GM21576 (cell line): ENCODE measurements at regions not wholly inside any gene's neighbourhood (a gene's known extent, or its start where the extent isn't known, plus 50 kb on each side); places are given as distances from the start of the nearest gene placed in this dataset.
A peak's percentile ranks its signal among the peaks of the same experiment; 100 is the strongest.

ENCODE experiments used
- ATAC-seq: cut with Tn5 transposase; IDR thresholded peaks from one replicate; pipeline ENCODE4 v1.9.1; 2021; ENCODE audit warnings: mild to moderate bottlenecking, moderate library complexity; ENCODE audit not compliant: unreplicated experiment

DNA sequence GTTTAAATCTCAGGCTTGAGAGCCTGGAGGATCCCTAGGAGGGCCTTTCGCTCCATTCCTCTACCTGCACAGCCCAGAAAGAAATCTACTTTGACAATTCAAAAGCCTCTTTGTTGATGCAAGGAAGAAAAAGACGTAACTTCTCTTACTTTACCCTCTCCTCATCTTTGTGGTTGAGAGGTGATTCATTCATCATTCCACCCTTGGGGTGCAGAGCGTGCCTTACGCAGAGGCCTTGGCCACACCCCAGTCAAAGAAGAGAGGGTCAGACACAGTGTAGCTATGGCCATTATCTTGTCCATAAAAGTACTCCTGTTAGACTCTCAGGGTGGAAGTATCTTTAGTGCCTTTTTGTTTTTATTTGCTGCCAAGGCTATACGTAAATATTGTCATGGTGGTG, 184.0 kb downstream of the IRS2 start:
- ATAC-seq = no peak

DNA sequence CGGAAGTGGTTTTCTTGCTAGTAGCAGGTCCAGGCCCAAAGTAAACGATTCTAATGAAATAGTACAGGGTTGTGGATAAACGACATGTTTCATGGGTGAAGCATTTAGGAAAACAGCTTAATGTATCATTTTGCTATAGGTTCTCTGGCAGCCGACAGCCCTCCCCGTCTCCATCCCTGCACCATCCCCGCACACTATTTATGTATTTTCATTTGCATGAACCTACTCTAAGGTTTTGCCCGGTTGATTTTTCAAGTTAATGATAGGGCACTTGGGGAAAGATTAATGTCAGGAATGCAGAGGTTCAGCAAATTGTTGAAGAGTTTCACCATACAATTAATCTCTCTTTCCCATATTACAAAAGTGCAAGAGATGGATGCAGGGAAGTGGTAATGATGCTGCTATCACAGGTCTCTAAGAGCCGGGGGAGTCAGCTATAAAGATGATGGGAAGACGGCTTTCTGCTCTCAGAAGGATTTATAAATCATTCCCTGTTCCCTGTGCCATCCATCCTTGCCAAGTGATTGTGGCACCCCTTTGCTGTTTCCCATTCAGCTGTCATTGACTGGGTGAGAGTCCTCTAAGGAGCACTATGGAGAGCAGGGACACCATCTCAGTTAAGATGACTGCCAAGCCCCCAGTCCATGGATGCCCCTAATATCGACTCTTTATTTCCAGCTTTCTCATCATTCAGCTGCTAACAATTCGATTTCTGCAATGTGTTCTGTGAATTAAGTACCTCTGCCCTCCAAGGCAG, 186.3 kb downstream of the IRS2 start:
- no peak for ATAC-seq

DNA sequence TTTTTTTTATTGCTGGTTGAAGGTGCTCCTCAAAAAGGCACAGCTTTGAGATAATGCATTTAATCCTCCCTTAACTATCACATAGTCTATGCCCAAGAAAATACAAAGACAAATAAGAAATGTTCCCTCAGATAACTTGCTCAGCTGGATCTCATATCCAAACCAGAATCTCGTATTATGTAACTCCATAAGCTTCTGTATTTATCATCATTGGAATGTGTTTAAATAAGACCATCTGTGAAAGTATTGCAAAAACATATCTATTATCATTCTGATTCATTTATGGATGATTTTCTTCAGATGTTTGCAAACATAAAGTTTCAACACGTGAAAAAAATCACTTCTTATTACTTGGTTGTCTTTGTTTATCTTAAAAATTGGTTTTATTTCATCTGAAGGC, 190.9 kb downstream of the IRS2 start:
- no peak for ATAC-seq

DNA sequence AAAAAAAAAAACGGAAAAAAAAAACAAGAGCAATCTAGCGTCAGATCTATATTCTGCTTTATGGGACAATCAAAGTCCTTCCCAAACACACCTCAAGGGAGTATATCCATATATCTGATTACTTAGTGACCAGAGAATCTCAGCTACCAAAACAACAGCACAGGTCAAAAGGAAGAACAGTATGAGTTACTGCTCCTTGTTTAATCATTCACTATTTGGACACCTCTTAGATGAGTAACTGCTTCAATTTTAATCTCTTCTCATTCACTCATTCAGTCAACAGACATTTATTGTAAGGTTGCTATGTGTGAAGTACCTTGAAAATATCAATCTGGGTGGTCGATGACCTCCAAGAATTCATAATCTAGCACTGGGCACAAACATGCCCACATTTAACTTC, 193.2 kb downstream of the IRS2 start:
- no peak for ATAC-seq

DNA sequence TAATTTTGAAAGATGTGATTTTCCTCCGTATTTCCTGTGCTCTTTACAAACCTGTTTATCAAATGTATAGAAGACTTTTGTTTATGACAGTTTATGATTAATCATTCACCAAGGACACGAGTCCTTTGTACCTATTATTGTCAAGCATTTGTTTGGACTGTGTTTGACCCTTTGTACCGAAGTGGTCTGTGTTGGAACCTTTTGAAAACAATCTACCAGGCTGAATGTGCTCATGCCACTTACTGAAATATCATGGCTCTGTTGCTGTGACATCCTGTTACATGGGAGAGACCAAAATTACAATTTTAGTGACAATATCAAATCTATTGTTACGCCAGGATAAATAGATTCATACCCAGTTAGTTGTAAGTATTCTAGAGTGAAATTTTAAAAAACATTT, 193.6 kb downstream of the IRS2 start:
- ATAC-seq = no peak

DNA sequence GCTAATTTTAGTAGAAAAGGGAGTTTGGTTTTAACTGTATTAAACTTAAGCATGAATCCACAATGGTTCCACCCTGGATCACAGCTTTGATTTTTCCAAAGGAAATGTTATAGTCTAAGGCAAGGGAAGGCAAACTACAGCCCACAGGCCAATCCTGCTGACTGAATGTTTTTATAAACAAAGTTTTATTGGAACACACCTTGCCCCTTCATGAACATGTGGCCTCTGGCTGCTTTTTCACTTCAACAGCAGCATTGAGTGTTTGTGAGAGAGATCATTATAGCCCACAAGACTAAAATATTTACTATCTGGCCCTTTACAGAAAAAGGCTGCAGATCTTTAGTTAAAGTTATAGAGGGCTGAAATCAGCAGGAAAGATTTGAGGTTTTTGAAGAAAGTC, 198.7 kb downstream of the IRS2 start:
- ATAC-seq = no peak

DNA sequence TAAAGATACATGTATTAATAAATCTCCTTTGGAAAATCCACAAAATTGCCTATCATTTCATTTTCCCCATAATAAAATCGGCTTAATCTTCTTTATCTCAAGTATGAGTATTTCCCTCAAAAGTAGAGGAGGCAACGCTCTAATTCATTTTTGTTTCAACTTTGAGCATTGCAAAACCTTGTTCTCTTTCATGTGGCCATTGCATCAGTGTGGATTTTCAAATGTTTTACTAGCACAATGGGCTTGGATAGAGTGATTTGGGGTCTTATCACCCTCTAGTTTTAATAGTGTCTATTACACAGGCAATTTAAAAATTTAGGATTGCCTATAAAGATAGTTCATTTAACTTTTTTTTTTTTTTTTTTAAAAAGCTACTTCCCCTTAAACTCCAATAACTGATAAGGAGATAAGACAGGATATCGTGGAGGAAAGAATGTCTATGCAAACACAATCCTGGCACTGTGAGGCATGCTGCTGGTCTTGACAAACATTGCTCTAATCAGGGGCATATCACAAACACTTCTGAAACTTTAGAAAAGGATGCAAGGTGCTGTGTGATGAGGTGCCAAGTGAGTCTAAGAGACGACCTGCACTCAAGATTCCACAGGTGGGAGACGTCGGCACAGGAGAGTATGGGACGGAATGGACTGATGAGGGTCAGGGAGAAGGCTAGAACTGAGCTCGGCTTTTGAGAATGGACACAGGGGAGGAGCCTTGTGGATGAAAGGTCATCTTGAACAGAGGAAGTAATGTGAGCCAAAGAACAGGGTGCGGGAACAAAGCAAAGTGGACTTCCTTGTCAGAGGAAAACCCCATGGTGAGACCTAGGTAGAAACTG, 199.7 kb downstream of the IRS2 start:
- ATAC-seq = no peak

DNA sequence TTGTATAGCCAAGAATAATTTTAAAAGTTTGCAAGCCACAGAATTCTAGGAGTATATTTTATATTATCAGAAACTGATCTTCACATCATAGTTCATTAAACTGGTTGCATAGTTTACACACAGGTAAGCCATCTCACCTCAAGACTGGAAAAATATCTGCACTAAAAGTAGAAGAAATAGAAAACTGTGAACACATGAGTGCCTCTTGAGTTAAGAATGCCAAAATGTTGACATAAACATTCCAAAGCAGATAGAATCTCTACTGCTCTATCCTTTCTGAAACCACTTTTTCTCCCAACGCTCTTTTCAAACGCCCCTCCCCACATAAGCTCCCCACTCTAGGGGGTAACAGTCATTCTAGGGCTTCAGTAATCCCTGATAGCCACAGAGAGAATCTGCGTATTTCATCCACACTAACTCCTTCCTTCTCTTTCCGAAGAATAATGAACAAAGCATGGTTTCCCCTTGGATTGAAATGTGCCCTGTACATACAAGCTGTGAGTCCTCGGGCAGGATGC, 201.5 kb downstream of the IRS2 start:
- ATAC-seq = no peak

DNA sequence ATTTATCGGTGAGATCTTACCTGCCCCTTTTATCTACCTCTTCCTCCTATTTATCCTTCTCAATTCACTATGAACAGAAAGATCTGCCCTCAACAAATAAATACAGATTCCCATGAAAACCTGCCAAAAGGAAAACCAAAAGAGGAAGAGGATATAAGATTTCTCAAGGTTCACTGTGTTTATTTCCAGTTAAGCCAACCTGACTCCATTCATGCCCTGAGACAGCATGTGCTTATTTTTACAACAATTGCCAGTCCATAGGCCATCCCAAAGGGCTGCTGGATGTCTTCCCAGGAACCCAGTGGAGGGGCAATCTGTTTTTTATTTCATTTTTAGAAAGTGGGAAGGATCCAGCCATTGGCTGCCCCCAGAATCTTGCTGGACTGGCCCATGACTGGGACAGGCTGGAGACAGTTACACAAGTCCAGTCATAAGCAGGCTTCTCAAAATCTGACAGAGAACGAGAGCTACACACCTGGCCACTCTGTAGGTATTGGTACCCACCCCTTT, 209.1 kb downstream of the IRS2 start:
- no peak for ATAC-seq

DNA sequence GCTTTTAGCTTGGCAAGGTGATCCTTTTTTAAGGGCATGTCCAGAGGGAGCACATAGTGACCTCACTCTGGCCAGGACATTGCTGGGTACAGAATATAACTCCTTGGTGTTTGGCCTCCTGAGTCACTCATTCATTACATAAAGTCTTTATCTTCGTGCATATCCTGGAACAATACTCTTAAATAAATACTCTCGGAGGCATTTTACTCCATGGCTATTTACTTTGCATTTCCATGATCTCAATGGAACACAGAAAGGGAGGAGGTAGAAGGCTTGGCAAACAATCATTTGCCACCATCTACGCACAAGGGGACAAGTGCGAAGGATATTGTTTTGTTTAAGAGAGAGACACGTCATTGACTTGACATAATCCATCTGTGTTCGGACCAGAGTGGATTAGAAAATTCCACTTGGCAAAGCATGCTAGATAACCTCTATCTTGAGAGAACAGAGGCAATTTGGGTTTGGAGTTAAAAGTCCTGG, 210.0 kb downstream of the IRS2 start:
- ATAC-seq = no peak

DNA sequence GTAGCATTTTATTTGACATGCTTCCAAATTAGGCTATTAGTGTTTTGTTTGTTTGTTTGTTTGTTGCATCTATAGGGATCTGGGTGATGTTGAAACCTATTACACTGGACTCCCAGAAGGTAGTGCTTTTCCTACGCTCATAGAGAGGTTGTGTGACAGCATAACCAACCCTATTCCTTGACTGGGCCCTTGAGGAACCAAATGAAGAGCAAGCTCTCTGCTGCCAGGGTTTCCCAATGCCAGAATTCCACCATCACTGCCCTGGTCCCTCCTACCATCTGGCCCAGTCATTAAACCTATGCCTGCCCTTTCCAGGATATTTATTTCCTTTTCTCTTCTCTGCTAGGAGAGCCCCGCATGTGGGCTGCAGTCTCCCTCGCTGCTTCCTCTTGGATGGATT, 210.6 kb downstream of the IRS2 start:
- no peak for ATAC-seq

DNA sequence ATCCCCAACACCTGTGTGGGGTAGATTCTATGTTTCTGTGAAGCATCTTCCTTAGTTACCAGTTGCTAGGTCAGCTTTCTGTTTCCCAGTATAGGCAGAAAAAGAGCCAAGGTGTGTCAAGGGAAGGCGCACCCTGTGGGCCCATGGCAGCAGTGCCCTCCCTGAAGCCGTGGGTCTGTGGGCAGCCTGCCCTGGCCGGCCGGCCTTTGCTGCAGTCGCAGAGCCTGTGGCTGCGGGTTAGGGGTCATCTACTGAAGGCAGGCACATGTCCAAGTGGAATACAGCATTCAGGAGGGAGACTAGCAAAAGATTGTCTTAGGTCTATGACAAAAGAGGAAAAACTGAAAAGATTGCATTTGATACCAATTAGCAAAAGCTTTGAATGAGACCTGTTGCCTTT, 214.0 kb downstream of the IRS2 start:
- ATAC-seq = no peak

DNA sequence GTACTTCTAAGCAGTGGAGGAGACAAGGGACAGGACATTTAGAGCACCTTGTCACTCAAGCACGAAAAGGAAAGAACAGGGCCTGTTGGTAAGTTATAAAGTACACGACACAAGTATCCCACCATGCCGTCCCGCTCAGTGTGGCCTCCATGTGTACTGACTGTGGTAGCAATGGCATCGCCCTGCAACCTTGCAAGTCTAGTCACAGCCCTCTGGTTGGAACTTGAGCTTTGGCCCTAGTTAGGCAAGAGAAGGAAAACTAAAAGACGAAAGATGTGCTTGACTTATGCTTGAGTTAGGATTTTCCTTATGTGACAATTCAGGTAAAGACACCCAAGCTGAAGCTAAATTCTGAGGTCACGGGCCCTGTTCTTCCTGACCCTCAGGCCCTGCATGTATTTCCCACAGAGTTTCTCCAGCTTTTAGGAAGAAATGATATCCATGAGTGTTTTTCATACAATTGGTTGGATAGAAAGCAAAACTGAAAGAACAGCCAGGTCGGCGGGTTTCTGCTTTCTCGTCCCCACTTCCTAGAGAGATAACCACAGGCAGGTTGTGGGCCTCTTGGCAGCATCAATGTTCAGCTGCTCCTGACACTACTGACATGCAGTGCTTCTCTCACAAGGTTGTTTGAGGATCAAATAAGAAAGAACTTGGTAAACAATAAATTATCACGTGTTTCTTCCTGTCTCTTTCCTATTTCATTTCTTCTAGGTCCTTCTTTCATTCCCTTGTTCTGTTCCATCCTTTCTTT, 216.2 kb downstream of the IRS2 start:
- peak; percentile 83 for ATAC-seq

DNA sequence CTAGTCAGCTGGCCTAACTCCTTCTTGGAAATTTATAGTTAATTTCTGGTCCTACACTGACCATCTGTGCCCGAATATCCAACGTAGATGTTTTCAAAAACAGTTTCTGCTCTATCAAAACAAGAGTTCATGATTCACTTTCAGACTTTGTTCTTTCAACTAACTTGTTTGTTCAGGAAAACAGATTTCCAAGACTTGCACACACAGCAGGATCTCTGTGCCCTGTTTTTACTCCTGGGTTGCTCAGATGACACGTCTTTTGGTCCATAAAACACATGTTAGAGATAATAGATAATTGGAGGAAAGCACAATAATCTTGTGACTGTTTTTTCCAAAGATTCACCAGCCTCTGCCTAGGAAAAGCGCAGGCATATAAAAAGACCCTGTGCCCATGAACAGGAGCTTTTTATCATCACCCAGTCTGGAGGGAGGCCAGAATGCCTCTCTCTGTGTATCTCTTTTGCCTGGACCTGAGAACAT, 218.0 kb downstream of the IRS2 start:
- no peak for ATAC-seq

DNA sequence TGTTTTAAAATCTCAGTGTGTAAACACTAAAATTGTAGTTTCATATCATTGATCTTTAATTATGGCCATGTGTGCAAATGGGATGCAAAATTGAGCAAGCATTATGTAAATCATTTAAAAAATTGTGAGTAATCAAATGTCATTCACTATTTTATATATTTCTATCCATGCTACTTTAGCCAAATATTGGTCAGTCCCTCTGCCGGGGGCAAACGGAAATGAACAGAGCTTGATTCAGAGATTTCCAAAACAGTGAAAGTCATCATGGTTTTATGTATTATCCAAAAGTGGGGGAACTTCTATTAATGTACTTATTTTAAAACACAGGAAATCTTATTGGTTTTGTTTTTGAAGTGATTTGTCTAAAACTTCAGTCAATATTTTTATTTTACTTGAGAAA, 219.1 kb downstream of the IRS2 start:
- no peak for ATAC-seq

DNA sequence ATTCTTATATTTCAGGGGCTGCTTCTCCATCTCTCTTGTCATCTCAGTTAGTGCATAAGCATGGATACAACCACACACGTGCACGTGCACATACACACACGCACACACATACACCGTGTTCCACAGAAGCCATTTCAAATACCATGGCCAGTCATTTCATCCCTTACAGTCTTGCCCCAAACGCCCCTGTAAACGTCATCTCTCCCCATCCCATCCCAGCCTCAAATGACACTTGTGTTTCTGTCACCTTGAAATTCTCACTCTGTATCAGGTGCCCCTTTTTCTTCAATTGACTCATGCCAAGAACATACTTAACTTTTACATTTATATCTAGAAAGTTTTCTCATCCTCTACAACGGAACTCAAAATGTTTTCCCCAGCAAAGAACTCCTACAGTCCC, 220.5 kb downstream of the IRS2 start:
- no peak for ATAC-seq

DNA sequence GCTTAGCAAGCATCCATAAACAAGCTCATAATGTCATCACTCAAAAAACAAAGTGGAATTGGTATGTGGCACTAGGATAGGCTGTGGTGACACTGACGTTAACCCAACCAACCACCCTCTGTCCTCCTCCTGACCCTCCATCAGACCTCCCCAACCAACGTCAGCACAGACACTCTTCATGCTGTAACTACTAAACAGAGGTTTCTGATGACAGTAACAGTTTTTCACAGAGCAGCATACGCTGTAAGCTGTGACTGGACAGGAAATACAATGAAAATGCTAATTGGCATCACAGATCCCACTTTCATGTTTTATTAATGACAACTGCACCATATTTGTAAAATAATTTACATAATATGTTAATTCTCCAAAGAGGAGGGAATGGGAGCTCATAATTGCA, 238.0 kb downstream of the IRS2 start:
- ATAC-seq = no peak

DNA sequence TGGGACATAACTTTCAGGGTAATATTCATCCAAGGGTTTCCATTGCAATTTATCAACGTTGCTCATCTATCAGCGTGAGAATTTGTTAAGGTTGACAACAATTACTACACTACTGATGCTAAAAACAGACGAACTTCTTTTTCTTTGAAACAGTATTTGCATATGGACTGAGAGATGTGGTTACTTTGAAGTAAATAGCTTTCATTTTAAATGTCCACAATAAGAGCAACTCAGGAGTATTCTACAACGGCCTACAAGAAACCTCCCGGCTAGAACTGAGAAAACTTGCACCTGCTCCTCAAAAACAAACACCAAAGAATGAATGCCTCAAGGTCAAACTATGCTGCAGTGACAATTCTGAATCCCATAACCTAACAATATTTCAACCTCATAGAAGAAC, 238.4 kb downstream of the IRS2 start:
- no peak for ATAC-seq

DNA sequence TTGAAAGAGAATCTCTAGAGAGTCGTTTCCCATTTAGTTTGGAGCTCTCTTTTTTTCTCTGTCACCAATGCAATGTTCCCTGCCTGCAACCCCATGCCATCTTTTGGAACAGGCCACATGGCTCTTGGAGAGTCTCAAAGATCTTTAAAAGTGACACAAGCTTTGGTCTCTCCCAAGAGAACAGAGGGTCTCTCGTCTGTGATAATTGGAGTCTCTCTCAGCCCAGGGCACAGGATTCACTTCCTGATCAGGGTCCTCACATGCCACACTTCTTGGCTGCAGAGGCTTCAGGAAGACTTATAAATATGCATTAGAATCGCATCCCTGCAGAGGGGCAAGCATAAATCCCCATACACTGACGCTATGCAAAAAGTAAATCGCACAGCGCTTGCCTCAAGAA, 240.5 kb downstream of the IRS2 start:
- ATAC-seq = no peak

DNA sequence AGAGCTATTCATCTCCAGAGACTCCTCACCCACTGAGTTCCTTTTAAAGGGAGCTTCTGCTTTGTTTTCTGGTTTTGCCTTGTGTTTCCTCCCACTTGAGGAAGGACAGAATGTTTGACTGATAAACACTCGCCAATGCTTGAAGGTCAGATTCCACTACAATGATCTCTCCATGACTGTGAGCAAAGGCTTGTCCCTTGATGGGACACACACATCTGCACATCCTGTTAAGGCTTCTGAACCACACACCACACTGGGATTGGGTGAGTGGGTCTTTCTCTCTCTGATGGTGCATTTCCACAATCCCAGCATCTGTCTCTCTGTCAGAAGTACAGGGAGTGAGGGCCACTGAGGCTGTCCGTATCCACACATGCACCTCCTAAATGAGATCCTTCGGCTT, 245.3 kb downstream of the IRS2 start:
- no peak for ATAC-seq

DNA sequence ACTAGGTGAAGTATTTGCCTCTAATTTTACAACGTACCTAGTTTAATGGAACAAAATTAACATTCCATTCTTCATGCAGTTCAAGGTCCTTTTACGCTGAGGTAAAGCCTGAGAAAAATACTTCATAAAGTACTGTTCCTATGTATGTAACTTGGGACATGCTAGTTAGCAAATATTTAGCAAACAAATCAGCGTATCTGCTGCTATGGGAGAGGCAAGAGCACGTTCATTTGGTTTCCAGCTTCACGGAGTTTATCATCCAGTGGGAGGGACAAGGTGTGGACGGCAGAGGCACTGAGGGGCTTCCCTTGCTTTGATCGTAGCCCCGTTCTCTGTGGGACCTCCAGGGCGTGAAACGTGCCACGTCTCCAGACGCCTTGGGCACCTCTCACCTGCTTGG, 248.8 kb downstream of the IRS2 start:
- ATAC-seq = no peak
